Loucy (cell line): ENCODE measurements at regions not wholly inside any gene's neighbourhood (a gene's known extent, or its start where the extent isn't known, plus 50 kb on each side); places are given as distances from the start of the nearest gene placed in this dataset.

Experiments
- EZH2phosphoT487 ChIP-seq: fragments of 200-600 bp; IDR thresholded peaks from 2 replicates; pipeline ENCODE4 v1.6.1; 2018; ENCODE audit warnings: antibody characterized with exemption, mild to moderate bottlenecking, moderate library complexity, borderline replicate concordance
- TF ChIP-seq, protein P1 (sequence below): fragments of 200-600 bp; sonication (generic); conservative IDR thresholded peaks from 2 replicates; pipeline ENCODE4 v1.5.1; 2014; ENCODE audit warnings: mild to moderate bottlenecking, antibody characterized with exemption, low read length

DNA sequence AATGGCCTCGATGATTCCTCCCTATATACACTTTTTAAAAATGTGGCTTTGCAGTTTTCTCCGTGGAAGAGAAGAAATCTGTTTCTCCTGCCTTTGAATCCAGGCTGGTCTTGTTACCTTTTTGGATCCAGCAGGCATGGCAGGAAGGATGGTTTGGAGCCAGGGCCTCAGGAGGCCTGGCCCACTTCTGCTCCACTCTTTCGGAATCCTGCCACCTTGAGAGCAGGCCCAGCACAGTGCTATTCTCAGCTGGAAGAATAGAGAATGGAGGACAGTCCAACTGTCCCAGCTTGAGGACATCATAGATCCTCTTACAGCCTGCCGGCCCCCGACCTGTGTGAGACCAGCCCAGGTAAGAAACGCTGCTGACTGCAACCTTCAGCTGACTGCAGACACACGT lies 421.5 kb downstream of the FUT8 start:
- TF ChIP-seq, protein P1, sequence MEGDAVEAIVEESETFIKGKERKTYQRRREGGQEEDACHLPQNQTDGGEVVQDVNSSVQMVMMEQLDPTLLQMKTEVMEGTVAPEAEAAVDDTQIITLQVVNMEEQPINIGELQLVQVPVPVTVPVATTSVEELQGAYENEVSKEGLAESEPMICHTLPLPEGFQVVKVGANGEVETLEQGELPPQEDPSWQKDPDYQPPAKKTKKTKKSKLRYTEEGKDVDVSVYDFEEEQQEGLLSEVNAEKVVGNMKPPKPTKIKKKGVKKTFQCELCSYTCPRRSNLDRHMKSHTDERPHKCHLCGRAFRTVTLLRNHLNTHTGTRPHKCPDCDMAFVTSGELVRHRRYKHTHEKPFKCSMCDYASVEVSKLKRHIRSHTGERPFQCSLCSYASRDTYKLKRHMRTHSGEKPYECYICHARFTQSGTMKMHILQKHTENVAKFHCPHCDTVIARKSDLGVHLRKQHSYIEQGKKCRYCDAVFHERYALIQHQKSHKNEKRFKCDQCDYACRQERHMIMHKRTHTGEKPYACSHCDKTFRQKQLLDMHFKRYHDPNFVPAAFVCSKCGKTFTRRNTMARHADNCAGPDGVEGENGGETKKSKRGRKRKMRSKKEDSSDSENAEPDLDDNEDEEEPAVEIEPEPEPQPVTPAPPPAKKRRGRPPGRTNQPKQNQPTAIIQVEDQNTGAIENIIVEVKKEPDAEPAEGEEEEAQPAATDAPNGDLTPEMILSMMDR, result no peak
- TF ChIP-seq EZH2phosphoT487, result no peak
